Sigmoid colon (tissue), 6 donors: ENCODE measurements at regions not wholly inside any gene's neighbourhood (a gene's known extent, or its start where the extent isn't known, plus 50 kb on each side); places are given as distances from the start of the nearest gene placed in this dataset.

ENCODE experiments used
- DNase-seq: peaks from one replicate; pipeline ENCODE4 v3.0.0-alpha.2; 2019
- H3K27ac ChIP-seq, 4 donors: fragments of 200-600 bp; sonication (generic); one replicate each; pipeline ENCODE4 v1.5.1; 2016 to 2019; ENCODE audit warnings: mild to moderate bottlenecking in 1 of 4
- H3K27me3 ChIP-seq, 3 donors: fragments of 200-600 bp; sonication (generic); one replicate each; pipeline ENCODE4 v1.5.1; 2019; ENCODE audit warnings: mild to moderate bottlenecking in 1 of 3
- H3K36me3 ChIP-seq, 4 donors: fragments of 200-600 bp; sonication (generic); one replicate each; pipeline ENCODE4 v1.5.1; 2016 to 2019
- H3K4me1 ChIP-seq, 4 donors: fragments of 200-600 bp; sonication (generic); one replicate each; pipeline ENCODE4 v1.5.1; 2017 to 2019
- H3K4me3 ChIP-seq, 4 donors: fragments of 200-600 bp; sonication (generic); one replicate each; pipeline ENCODE4 v1.5.1; 2017 to 2019; ENCODE audit warnings: mild to moderate bottlenecking in 2 of 4, moderate library complexity in 1 of 4
- H3K9me3 ChIP-seq, 4 donors: fragments of 200-600 bp in 3 of 4; sonication (generic) in 3 of 4; one replicate each; pipeline versions ENCODE4 v1.5.1 to v1.6.1; 2013 to 2019
- EP300 ChIP-seq, 4 donors: sonication (generic); formaldehyde crosslinking; IDR thresholded peaks; one replicate each; pipeline ENCODE4 v1.6.1; 2017; ENCODE audit warnings: antibody characterized with exemption in 4 of 4
- POLR2A ChIP-seq, 2 donors: fragments of 450-650 bp; IDR thresholded peaks; one replicate each; pipeline ENCODE4 v1.6.1; 2016; ENCODE audit warnings: antibody characterized with exemption in 2 of 2, mild to moderate bottlenecking in 2 of 2, moderate library complexity in 2 of 2
- POLR2AphosphoS5 ChIP-seq, 4 donors: sonication (generic); formaldehyde crosslinking; IDR thresholded peaks; one replicate each; pipeline ENCODE4 v1.6.1; 2017; ENCODE audit warnings: antibody characterized with exemption in 4 of 4
- WGBS, 2 donors: extraction: QIAGEN DNeasy Blood & Tissue Kit; methylation state at CpG; one replicate each; pipeline ENCODE4 v1.1.7; 2013; 5-methylcytosine and 5-hydroxymethylcytosine counted together
- intact Hi-C: fragments of 100-400 bp; cut with DNase I; formaldehyde crosslinking; loops from one replicate; pipeline ENCODE4 v1.15.1; 2023
- TF ChIP-seq, protein P1 (sequence below), 4 experiments: fragments of 450-650 bp in 3 of 4; fragments of 200-600 bp in 1 of 4; IDR thresholded peaks; one replicate each; pipeline ENCODE4 v1.5.1; 2016 to 2019; ENCODE audit warnings: antibody characterized with exemption in 4 of 4, mild to moderate bottlenecking in 3 of 4, moderate library complexity in 2 of 4
- donor health status: healthy with polysubstance abuse.
- donor health status: healthy.

DNA sequence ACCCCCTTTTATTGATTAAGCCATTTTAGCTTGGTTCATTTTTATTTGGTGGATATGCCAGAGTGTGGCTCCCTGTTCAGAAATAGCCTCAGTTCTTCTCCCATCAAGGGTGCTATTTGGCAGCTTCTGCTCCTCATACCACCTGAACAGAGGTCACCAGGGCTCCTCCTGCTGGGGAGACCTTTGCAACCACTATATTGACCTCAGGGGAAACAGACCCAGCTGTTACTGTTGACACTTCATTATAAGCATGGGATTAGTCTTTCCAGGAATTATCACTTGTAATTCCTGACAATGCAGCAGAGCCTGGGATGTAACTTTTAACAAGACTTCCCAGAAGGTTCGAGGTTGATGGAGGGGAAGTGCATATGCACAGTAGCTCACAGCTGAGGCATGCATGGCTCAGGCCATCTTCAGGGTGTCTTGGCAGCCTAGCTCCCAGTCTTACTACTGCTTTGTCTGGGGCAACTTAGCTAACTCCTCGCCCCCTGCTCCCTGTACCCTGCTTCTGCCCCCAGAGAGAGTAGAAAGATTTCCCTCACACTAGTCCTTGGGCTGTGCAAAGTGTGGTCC is 239.4 kb upstream of the SPRED2 start:
- no peaks in the 10 kb centered on the region for H3K36me3 ChIP-seq
- H3K27me3 ChIP-seq = no peaks in the 10 kb centered on the region
- no peak for DNase-seq
- WGBS, 2 donors = 26 to 60% methylated on average over 2 of the region's 2 CpGs
- H3K4me1 ChIP-seq = peaks cover 0 to 5% (median 0%) of the 10 kb centered on the region in 4 donors
- peaks cover 5 to 15% (median 12%) of the 10 kb centered on the region in 4 donors for H3K9me3 ChIP-seq
- TF ChIP-seq EP300 (IDR thresholded peaks at IDR 0.05) = no peak
- TF ChIP-seq, protein P1, sequence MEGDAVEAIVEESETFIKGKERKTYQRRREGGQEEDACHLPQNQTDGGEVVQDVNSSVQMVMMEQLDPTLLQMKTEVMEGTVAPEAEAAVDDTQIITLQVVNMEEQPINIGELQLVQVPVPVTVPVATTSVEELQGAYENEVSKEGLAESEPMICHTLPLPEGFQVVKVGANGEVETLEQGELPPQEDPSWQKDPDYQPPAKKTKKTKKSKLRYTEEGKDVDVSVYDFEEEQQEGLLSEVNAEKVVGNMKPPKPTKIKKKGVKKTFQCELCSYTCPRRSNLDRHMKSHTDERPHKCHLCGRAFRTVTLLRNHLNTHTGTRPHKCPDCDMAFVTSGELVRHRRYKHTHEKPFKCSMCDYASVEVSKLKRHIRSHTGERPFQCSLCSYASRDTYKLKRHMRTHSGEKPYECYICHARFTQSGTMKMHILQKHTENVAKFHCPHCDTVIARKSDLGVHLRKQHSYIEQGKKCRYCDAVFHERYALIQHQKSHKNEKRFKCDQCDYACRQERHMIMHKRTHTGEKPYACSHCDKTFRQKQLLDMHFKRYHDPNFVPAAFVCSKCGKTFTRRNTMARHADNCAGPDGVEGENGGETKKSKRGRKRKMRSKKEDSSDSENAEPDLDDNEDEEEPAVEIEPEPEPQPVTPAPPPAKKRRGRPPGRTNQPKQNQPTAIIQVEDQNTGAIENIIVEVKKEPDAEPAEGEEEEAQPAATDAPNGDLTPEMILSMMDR (IDR thresholded peaks at IDR 0.05) = no peak
- TF ChIP-seq POLR2AphosphoS5 (IDR thresholded peaks at IDR 0.05) = no peak
- TF ChIP-seq POLR2A (IDR thresholded peaks at IDR 0.05) = no peak
- intact Hi-C loops = no loop called here
- H3K27ac ChIP-seq = no peak overlapping the region
- H3K4me3 ChIP-seq = no peak overlapping the region

DNA sequence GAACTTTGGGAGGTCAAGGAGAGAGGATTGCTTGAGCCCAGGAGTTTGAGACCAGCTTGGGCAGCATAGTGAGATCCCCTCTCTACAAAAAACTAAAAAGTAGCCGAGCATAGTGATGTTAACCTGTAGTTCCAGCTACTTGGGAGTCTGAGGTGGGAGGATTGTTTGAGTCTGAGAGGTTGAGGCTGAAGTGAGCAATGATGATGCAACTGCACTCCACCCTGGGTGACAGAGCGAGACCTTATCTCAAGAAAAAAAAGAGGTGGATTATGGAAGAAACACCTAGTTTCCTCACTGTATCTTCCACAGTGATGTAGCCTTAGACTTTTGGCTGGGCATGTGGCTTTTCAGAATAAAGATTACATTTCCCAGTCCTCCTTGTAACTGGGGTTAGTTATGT is 237.2 kb upstream of the SPRED2 start:
- no peak for TF ChIP-seq EP300 (IDR thresholded peaks at IDR 0.05)
- TF ChIP-seq, protein P1 (IDR thresholded peaks at IDR 0.05) = no peak
- TF ChIP-seq POLR2A (IDR thresholded peaks at IDR 0.05) = no peak
- no peak for TF ChIP-seq POLR2AphosphoS5 (IDR thresholded peaks at IDR 0.05)
- intact Hi-C loops = no loop called here
- H3K27ac ChIP-seq = no peak overlapping the region
- H3K4me3 ChIP-seq = no peak overlapping the region
- H3K27me3 ChIP-seq = no peaks in the 10 kb centered on the region
- peaks cover 0 to 13% (median 10%) of the 10 kb centered on the region in 4 donors for H3K9me3 ChIP-seq
- DNase-seq = no peak
- H3K4me1 ChIP-seq = peaks cover 0 to 5% (median 0%) of the 10 kb centered on the region in 4 donors
- no peaks in the 10 kb centered on the region for H3K36me3 ChIP-seq
- 89% methylated on average over 2 of the region's 2 CpGs for WGBS, 2 donors

GRCh38 chr2:65668744-65669143 is 236.3 kb upstream of the SPRED2 start:
- H3K27me3 ChIP-seq = no peaks in the 10 kb centered on the region
- no peak overlapping the region for H3K27ac ChIP-seq
- intact Hi-C loops = no loop called here
- no peak overlapping the region for H3K4me3 ChIP-seq
- DNase-seq = no peak
- no peaks in the 10 kb centered on the region for H3K4me1 ChIP-seq
- H3K9me3 ChIP-seq = peaks cover 0 to 13% (median 10%) of the 10 kb centered on the region in 4 donors
- H3K36me3 ChIP-seq = no peaks in the 10 kb centered on the region
- TF ChIP-seq, protein P1 (IDR thresholded peaks at IDR 0.05) = no peak
- no peak for TF ChIP-seq POLR2AphosphoS5 (IDR thresholded peaks at IDR 0.05)
- no peak for TF ChIP-seq EP300 (IDR thresholded peaks at IDR 0.05)
- TF ChIP-seq POLR2A (IDR thresholded peaks at IDR 0.05) = no peak

DNA sequence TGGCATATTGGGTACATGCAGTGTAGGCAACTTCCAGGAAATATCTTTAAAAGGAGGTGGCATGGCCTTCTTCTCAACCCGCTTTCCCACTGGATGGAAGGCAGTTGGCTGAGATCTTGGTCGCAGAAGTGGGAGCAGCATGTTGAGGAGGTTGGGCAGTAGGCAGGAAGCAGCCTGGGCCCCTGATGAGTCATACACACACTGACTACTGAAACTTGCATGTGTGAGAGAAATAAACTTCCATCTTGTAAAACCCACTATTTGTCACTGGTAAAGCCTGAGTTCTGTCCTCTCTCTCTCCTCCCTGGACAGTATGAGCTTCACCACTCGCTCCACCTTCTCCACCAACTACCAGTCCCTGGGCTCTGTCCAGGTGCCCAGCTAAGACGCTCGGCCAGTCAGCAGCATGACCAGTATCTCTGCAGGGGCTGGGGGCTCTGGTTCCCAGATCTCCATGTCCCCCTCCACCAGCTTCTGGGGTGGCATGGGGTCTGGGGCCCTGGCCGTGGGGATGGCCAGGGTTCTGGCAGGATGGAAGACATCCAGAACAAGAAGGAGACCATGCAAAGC is 233.8 kb upstream of the SPRED2 start:
- H3K27me3 ChIP-seq = no peaks in the 10 kb centered on the region
- no peaks in the 10 kb centered on the region for H3K36me3 ChIP-seq
- 85 to 90% methylated on average over 6 of the region's 6 CpGs for WGBS, 2 donors
- peaks cover 0 to 22% (median 21%) of the 10 kb centered on the region in 4 donors for H3K4me1 ChIP-seq
- TF ChIP-seq, protein P1 (IDR thresholded peaks at IDR 0.05) = no peak
- no peak for TF ChIP-seq EP300 (IDR thresholded peaks at IDR 0.05)
- no peak for TF ChIP-seq POLR2AphosphoS5 (IDR thresholded peaks at IDR 0.05)
- no peak for TF ChIP-seq POLR2A (IDR thresholded peaks at IDR 0.05)
- H3K27ac ChIP-seq = no peak overlapping the region
- H3K9me3 ChIP-seq = peaks cover 0 to 13% (median 10%) of the 10 kb centered on the region in 4 donors
- H3K4me3 ChIP-seq = no peak overlapping the region
- DNase-seq = no peak
- intact Hi-C loops = no loop called here
